ENCODE measurements at regions not wholly inside any gene's neighbourhood (a gene's known extent, or its start where the extent isn't known, plus 50 kb on each side); places are given as distances from the start of the nearest gene placed in this dataset.

DNA sequence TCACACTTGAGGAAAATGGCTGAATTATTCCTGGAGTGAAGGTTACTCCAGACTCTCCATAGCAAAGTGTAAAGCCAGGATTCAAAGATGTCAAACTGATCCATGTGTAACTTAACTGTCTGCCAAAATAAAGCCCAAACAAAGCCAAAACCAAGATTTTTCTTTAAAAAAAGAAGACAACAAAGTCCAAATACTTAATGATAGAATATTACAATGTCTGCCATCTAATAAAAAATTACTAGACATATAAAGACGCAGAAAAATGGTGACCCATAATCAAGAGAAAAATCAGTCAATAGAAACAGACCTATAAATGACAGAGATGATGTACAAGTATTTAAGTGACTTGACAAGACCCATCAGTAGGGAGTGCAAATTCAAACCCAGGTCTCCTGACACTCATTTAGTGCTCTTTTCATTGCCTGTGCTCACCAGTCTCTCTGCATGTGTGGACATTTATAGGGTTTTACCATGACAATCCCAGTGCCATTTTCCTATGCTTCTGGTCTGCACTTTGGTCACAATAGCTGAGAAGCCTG is 85.1 kb upstream of the HES1 start:
- peaks cover 3% of the 10 kb centered on the region for H3K9me3 ChIP-seq (ENCODE audit: control insufficient read depth, low read depth, low read length)

DNA sequence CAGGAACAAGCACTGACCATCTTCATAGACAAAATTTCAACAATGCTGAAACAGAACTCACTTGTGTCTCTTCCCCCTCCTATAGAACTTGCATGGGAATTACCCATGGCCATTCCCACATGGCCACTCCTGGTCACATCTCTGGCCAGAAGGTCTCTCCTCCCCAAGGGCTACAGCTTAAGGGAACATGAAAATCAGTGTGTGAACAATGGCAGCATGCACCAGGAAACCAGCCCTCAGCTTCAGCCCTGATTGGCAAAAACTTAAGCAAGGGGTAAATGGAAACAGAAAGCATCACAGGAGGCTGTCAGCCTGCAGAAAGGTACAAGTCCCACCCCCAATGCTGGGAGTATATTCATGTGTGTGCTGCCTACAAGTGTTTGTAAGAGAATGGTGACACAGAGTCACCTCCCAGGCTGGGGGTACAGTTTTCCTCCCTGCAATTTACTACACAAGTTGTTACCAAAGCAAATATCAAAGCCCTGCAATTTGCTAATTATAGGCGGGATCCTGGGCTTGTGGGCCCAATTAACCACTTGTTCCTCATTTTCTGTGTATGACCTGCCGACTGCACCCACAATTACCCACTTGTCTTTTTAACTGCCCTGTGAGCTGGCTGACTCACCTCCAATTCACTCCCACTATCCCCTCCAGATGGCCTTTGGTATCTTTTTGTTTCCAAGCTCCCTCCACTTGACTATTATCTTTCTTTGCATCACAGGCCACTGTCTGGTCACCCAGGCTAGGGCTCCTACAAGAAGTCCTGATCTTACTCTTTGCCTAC is 84.4 kb upstream of the HES1 start:
- Histone ChIP-seq H3K27ac (ENCODE audit: control insufficient read depth, insufficient read depth, low read length) (no peak overlapping the region), H3K9me1 (ENCODE audit: control insufficient read depth, extremely low read depth, insufficient read depth, low read length) (no peaks in the 10 kb centered on the region), H4K20me1 (ENCODE audit: control insufficient read depth, extremely low read depth, insufficient read depth, low read length) (no peaks in the 10 kb centered on the region), H3K4me2 (ENCODE audit: control insufficient read depth, extremely low read depth, insufficient read depth, low read depth, low read length) (no peak overlapping the region), H3K36me3 (ENCODE audit: control insufficient read depth in 2 of 2, extremely low read depth in 1 of 2, insufficient read depth in 2 of 2, low read length in 2 of 2) (no peaks in the 10 kb centered on the region), H3K27me3 (ENCODE audit: control insufficient read depth, extremely low read depth, insufficient read depth, low read length) (no peaks in the 10 kb centered on the region), H3K4me3 (ENCODE audit: control insufficient read depth in 2 of 3, extremely low read depth in 1 of 3, insufficient read depth in 2 of 3, low read depth in 1 of 3, low read length in 3 of 3) (no peak overlapping the region), H3K9me3 (ENCODE audit: control insufficient read depth, low read depth, low read length) (peaks cover 3% of the 10 kb centered on the region), H3K9ac (ENCODE audit: control insufficient read depth, extremely low read depth, insufficient read depth, low read length) (no peak overlapping the region), H2AFZ (ENCODE audit: control insufficient read depth, low read length) (no peak overlapping the region), H3K79me2 (ENCODE audit: control insufficient read depth, insufficient read depth, low read length) (no peaks in the 10 kb centered on the region), H3K4me1 (ENCODE audit: control insufficient read depth, extremely low read depth, insufficient read depth, low read length) (peaks cover 2% of the 10 kb centered on the region)
- dilution Hi-C loops (cut with MboI; ENCODE audit: extremely low pct_ligation_motif_present, low sequenced_read_pairs) = no loop called here
- no peak for FAIRE-seq
- TF ChIP-seq EZH2 (IDR thresholded peaks at IDR 0.05; ENCODE audit: low read length) (no peak), CTCF (optimal IDR thresholded peaks at IDR 0.05 in 1 of 3, IDR thresholded peaks at IDR 0.05 in 1 of 3, conservative IDR thresholded peaks at IDR 0.05 in 1 of 3; ENCODE audit: extremely low read depth in 1 of 3, insufficient read depth in 2 of 3, low read length in 3 of 3) (no peak)
- no peak for DNase-seq (ENCODE audit: low read depth, low spot score)

More for the DNA sequence above, 85.1 kb upstream of the HES1 start:
- H3K79me2 ChIP-seq (ENCODE audit: control insufficient read depth, insufficient read depth, low read length) = no peaks in the 10 kb centered on the region
- H3K4me1 ChIP-seq (ENCODE audit: control insufficient read depth, extremely low read depth, insufficient read depth, low read length) = no peaks in the 10 kb centered on the region
- no peaks in the 10 kb centered on the region for H3K9me1 ChIP-seq (ENCODE audit: control insufficient read depth, extremely low read depth, insufficient read depth, low read length)
- dilution Hi-C loops (cut with MboI; ENCODE audit: extremely low pct_ligation_motif_present, low sequenced_read_pairs) = no loop called here
- no peaks in the 10 kb centered on the region for H4K20me1 ChIP-seq (ENCODE audit: control insufficient read depth, extremely low read depth, insufficient read depth, low read length)
- no peak overlapping the region for H3K4me3 ChIP-seq (ENCODE audit: control insufficient read depth in 2 of 3, extremely low read depth in 1 of 3, insufficient read depth in 2 of 3, low read depth in 1 of 3, low read length in 3 of 3)
- no peaks in the 10 kb centered on the region for H3K36me3 ChIP-seq (ENCODE audit: control insufficient read depth in 2 of 2, extremely low read depth in 1 of 2, insufficient read depth in 2 of 2, low read length in 2 of 2)
- H3K27me3 ChIP-seq (ENCODE audit: control insufficient read depth, extremely low read depth, insufficient read depth, low read length) = no peaks in the 10 kb centered on the region
- no peak overlapping the region for H3K9ac ChIP-seq (ENCODE audit: control insufficient read depth, extremely low read depth, insufficient read depth, low read length)
- H2AFZ ChIP-seq (ENCODE audit: control insufficient read depth, low read length) = no peak overlapping the region
- H3K4me2 ChIP-seq (ENCODE audit: control insufficient read depth, extremely low read depth, insufficient read depth, low read depth, low read length) = no peak overlapping the region
- DNase-seq (ENCODE audit: low read depth, low spot score) (no peak), FAIRE-seq (no peak)
- TF ChIP-seq CTCF (optimal IDR thresholded peaks at IDR 0.05 in 1 of 3, IDR thresholded peaks at IDR 0.05 in 1 of 3, conservative IDR thresholded peaks at IDR 0.05 in 1 of 3; ENCODE audit: extremely low read depth in 1 of 3, insufficient read depth in 2 of 3, low read length in 3 of 3) = no peak
- no peak for TF ChIP-seq EZH2 (IDR thresholded peaks at IDR 0.05; ENCODE audit: low read length)
- H3K27ac ChIP-seq (ENCODE audit: control insufficient read depth, insufficient read depth, low read length) = no peak overlapping the region

All from keratinocyte (primary cell).